ENCODE measurements at regions not wholly inside any gene's neighbourhood (a gene's known extent, or its start where the extent isn't known, plus 50 kb on each side); places are given as distances from the start of the nearest gene placed in this dataset.

DNA sequence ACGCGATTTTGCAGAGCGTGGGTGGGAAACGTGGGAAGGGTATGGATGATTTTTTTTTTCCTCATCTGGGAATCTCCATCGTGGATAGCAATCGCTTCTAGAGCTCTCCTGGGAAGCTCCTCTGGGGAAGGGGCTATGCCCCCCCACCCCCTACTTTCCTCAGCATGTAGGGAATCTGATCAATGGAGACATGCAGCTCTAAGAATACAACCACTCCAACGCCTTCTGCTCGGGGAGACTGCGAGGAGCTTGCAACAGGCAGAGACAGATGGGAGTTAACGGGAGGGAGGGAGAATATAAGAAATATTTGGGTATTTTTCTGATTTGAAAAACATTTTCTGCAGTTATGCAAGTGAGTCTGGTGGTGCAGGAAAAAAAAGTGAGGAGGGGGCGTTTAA lies 104.6 kb upstream of the HSD17B12 start (continued):
- TF ChIP-seq HNF4G (IDR thresholded peaks at IDR 0.05) (no peak), YY1 (IDR thresholded peaks at IDR 0.05) (no peak)

DNA sequence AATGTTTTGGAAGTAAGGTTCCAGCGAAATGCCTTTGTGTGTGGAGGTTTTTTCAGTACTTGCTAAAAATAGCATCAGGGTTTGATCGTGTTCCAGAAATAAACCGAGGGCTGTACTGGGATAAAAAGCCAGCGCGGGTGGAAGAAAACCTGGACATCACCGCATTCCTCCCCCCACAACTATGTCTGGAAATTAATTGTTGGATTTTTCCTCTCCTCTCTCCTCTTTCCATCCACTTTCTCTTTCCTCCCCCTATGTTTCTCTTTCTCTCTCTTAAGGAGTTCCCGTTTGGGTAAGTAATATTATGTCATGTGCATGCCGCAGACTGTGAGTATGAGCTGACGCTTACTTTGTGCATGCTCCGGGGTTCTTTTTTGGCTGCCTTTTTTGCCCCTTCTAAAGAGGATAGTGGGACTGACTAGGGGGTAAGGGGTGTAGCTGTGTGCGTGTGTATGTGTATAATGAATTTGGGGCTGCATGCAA lies 104.2 kb upstream of the HSD17B12 start:
- no peak overlapping the region for H3K4me3 ChIP-seq (ENCODE audit: low read depth in 1 of 3, low read length in 3 of 3)

More for the DNA sequence above, 104.2 kb upstream of the HSD17B12 start:
- WGBS, result 14% methylated on average over 11 of the region's 11 CpGs
- TF ChIP-seq, protein P1, sequence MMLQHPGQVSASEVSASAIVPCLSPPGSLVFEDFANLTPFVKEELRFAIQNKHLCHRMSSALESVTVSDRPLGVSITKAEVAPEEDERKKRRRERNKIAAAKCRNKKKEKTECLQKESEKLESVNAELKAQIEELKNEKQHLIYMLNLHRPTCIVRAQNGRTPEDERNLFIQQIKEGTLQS (IDR thresholded peaks at IDR 0.05), result no peak
- no peak for TF ChIP-seq FOXA1 (IDR thresholded peaks at IDR 0.05)
- no peak for TF ChIP-seq RXRA (IDR thresholded peaks at IDR 0.05)
- no peak for TF ChIP-seq SP1 (IDR thresholded peaks at IDR 0.05)
- no peak for TF ChIP-seq YY1 (IDR thresholded peaks at IDR 0.05)
- no peak for TF ChIP-seq EGR1 (IDR thresholded peaks at IDR 0.05; ENCODE audit: low read depth in 2 of 2)
- TF ChIP-seq, protein P2, sequence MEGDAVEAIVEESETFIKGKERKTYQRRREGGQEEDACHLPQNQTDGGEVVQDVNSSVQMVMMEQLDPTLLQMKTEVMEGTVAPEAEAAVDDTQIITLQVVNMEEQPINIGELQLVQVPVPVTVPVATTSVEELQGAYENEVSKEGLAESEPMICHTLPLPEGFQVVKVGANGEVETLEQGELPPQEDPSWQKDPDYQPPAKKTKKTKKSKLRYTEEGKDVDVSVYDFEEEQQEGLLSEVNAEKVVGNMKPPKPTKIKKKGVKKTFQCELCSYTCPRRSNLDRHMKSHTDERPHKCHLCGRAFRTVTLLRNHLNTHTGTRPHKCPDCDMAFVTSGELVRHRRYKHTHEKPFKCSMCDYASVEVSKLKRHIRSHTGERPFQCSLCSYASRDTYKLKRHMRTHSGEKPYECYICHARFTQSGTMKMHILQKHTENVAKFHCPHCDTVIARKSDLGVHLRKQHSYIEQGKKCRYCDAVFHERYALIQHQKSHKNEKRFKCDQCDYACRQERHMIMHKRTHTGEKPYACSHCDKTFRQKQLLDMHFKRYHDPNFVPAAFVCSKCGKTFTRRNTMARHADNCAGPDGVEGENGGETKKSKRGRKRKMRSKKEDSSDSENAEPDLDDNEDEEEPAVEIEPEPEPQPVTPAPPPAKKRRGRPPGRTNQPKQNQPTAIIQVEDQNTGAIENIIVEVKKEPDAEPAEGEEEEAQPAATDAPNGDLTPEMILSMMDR (IDR thresholded peaks at IDR 0.05; ENCODE audit: low read depth, low read length, missing input control), result no peak
- no peak for TF ChIP-seq RAD21 (IDR thresholded peaks at IDR 0.05)
- no peak for TF ChIP-seq JUND (IDR thresholded peaks at IDR 0.05)
- TF ChIP-seq HNF4G (IDR thresholded peaks at IDR 0.05), result no peak
- TF ChIP-seq, protein P3, sequence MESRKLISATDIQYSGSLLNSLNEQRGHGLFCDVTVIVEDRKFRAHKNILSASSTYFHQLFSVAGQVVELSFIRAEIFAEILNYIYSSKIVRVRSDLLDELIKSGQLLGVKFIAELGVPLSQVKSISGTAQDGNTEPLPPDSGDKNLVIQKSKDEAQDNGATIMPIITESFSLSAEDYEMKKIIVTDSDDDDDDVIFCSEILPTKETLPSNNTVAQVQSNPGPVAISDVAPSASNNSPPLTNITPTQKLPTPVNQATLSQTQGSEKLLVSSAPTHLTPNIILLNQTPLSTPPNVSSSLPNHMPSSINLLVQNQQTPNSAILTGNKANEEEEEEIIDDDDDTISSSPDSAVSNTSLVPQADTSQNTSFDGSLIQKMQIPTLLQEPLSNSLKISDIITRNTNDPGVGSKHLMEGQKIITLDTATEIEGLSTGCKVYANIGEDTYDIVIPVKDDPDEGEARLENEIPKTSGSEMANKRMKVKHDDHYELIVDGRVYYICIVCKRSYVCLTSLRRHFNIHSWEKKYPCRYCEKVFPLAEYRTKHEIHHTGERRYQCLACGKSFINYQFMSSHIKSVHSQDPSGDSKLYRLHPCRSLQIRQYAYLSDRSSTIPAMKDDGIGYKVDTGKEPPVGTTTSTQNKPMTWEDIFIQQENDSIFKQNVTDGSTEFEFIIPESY (IDR thresholded peaks at IDR 0.05), result no peak
- no peak for TF ChIP-seq HNF4A (conservative IDR thresholded peaks at IDR 0.05)
- TF ChIP-seq, protein P4, sequence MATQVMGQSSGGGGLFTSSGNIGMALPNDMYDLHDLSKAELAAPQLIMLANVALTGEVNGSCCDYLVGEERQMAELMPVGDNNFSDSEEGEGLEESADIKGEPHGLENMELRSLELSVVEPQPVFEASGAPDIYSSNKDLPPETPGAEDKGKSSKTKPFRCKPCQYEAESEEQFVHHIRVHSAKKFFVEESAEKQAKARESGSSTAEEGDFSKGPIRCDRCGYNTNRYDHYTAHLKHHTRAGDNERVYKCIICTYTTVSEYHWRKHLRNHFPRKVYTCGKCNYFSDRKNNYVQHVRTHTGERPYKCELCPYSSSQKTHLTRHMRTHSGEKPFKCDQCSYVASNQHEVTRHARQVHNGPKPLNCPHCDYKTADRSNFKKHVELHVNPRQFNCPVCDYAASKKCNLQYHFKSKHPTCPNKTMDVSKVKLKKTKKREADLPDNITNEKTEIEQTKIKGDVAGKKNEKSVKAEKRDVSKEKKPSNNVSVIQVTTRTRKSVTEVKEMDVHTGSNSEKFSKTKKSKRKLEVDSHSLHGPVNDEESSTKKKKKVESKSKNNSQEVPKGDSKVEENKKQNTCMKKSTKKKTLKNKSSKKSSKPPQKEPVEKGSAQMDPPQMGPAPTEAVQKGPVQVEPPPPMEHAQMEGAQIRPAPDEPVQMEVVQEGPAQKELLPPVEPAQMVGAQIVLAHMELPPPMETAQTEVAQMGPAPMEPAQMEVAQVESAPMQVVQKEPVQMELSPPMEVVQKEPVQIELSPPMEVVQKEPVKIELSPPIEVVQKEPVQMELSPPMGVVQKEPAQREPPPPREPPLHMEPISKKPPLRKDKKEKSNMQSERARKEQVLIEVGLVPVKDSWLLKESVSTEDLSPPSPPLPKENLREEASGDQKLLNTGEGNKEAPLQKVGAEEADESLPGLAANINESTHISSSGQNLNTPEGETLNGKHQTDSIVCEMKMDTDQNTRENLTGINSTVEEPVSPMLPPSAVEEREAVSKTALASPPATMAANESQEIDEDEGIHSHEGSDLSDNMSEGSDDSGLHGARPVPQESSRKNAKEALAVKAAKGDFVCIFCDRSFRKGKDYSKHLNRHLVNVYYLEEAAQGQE (IDR thresholded peaks at IDR 0.05), result no peak
- TF ChIP-seq TAF1 (conservative IDR thresholded peaks at IDR 0.05), result no peak
- TF ChIP-seq GABPA (IDR thresholded peaks at IDR 0.05 in 1 of 2, conservative IDR thresholded peaks at IDR 0.05 in 1 of 2), result no peak
- TF ChIP-seq, protein P5, sequence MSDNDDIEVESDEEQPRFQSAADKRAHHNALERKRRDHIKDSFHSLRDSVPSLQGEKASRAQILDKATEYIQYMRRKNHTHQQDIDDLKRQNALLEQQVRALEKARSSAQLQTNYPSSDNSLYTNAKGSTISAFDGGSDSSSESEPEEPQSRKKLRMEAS (IDR thresholded peaks at IDR 0.05), result no peak
- TF ChIP-seq NR2F2 (IDR thresholded peaks at IDR 0.05), result no peak
- no peak for TF ChIP-seq FOXA2 (IDR thresholded peaks at IDR 0.05)
- no peak for DNase-seq (ENCODE audit: low spot score)
- Histone ChIP-seq H3K4me1 (ENCODE audit: control insufficient read depth in 4 of 4, insufficient read depth in 4 of 4, low read length in 3 of 4) (peaks cover 4 to 46% (median 22%) of the 10 kb centered on the region in 4 donors), H3K9me3 (ENCODE audit: control insufficient read depth in 4 of 4, low read length in 3 of 4) (no peaks in the 10 kb centered on the region), H3K27me3 (ENCODE audit: control insufficient read depth in 4 of 4, insufficient read depth in 4 of 4, low read length in 3 of 4) (peaks cover 6 to 32% (median 16%) of the 10 kb centered on the region in 4 donors), H3K9ac (ENCODE audit: low read depth in 1 of 2, low read length in 2 of 2) (no peak overlapping the region), H3K36me3 (ENCODE audit: control insufficient read depth in 4 of 4, insufficient read depth in 3 of 4, low read depth in 1 of 4, low read length in 3 of 4) (no peaks in the 10 kb centered on the region), H3K27ac (ENCODE audit: low read depth in 1 of 2, low read length in 2 of 2) (no peak overlapping the region)

Data from liver (tissue), 8 donors.